HepG2 (cell line): ENCODE measurements at regions not wholly inside any gene's neighbourhood (a gene's known extent, or its start where the extent isn't known, plus 50 kb on each side); places are given as distances from the start of the nearest gene placed in this dataset.

ENCODE experiments used
- AKNA ChIP-seq: sonication (generic); formaldehyde crosslinking; IDR thresholded peaks from 2 replicates; pipeline ENCODE4 v1.4.0; 2020; ENCODE audit warnings: missing genetic modification reagents, borderline replicate concordance
- ARID5B ChIP-seq: IDR thresholded peaks from 2 replicates; pipeline ENCODE4 v1.4.0; 2020; ENCODE audit warnings: mild to moderate bottlenecking, missing genetic modification reagents
- CEBPB ChIP-seq: IDR thresholded peaks from 2 replicates; pipeline ENCODE4 v1.6.1; 2011; ENCODE audit warnings: low read depth, low read length, improper control_type of control experiment, borderline replicate concordance
- CHCHD3 ChIP-seq: sonication (generic); formaldehyde crosslinking; IDR thresholded peaks from 2 replicates; pipeline ENCODE4 v1.8.0; 2022; ENCODE audit warnings: mild to moderate bottlenecking, missing genetic modification reagents, moderate library complexity
- CSRNP1 ChIP-seq: sonication (generic); formaldehyde crosslinking; IDR thresholded peaks from 2 replicates; pipeline ENCODE4 v1.8.1; 2023; ENCODE audit warnings: mild to moderate bottlenecking, missing genetic modification reagents
- MED1 ChIP-seq: sonication (generic); formaldehyde crosslinking; IDR thresholded peaks from 2 replicates; pipeline ENCODE4 v1.4.0; 2020; ENCODE audit warnings: missing genetic modification reagents
- MNT ChIP-seq: fragments of 450-650 bp; IDR thresholded peaks from 2 replicates; pipeline ENCODE4 v1.6.1; 2016
- SIN3B ChIP-seq: fragments of 150-350 bp; IDR thresholded peaks from 2 replicates; pipeline ENCODE4 v1.6.1; 2014; ENCODE audit warnings: low read length
- SNAI1 ChIP-seq: sonication (generic); formaldehyde crosslinking; IDR thresholded peaks from 2 replicates; pipeline ENCODE4 v1.5.0; 2020; ENCODE audit warnings: mild to moderate bottlenecking, missing genetic modification reagents, borderline replicate concordance
- SNAPC2 ChIP-seq: sonication (generic); formaldehyde crosslinking; IDR thresholded peaks from 2 replicates; pipeline ENCODE4 v1.8.1; 2022; ENCODE audit warnings: mild to moderate bottlenecking, missing genetic modification reagents
- TOE1 ChIP-seq: sonication (generic); formaldehyde crosslinking; IDR thresholded peaks from 2 replicates; pipeline ENCODE4 v1.4.0; 2020; ENCODE audit warnings: mild to moderate bottlenecking, missing genetic modification reagents
- ZBTB37 ChIP-seq: sonication (generic); formaldehyde crosslinking; IDR thresholded peaks from 2 replicates; pipeline ENCODE4 v1.4.0; 2020; ENCODE audit warnings: mild to moderate bottlenecking, missing genetic modification reagents
- ZNF263 ChIP-seq: sonication (generic); formaldehyde crosslinking; IDR thresholded peaks from 2 replicates; pipeline ENCODE4 v1.4.0; 2020; ENCODE audit warnings: missing genetic modification reagents
- TF ChIP-seq, protein P1 (sequence below): sonication (generic); formaldehyde crosslinking; IDR thresholded peaks from 2 replicates; pipeline ENCODE4 v1.8.1; 2023; ENCODE audit warnings: mild to moderate bottlenecking, missing genetic modification reagents

DNA sequence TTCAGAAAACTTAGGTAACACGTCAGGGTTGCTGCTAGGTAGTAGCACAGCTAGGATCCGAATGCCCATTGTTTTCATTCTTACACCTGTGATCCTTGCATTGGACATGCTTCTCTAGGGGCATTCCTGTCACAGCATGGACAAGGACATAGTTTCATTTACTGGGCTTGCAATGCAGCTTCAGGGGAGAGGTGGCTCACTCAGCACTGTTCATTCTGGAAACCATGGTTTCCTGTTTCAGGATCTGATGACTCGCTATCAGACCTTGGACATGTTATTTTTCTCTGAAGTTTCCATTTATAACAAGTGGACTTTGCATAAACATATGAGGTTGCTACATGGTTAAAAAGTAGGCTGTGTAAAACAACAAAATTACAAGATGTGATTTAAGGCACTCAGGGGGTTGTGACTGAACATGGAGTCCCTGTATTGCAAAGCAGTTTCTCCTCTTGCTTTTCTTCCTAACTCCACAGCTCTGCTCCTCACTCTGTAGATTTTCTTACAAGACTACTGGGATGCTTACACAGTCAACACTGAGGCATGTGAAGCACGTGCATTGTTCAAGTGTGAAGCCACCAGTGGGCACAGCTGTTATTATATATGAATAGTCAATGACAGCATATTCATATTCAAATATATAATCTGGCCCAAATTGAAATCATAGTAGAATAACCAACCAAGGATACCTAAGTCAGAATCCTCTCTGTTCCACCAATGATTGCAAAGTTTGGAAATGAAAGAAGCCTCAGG is 66.1 kb upstream of the STK32A start (continued):
- no peak for TF ChIP-seq CEBPB
- no peak for TF ChIP-seq SNAI1 (CRISPR knock-in tag)
- no peak for TF ChIP-seq TOE1 (CRISPR knock-in tag)
- no peak for TF ChIP-seq MED1 (CRISPR knock-in tag)
- no peak for TF ChIP-seq CHCHD3 (CRISPR knock-in tag)
- TF ChIP-seq ZNF263 (CRISPR knock-in tag) = no peak
- TF ChIP-seq, protein P1, sequence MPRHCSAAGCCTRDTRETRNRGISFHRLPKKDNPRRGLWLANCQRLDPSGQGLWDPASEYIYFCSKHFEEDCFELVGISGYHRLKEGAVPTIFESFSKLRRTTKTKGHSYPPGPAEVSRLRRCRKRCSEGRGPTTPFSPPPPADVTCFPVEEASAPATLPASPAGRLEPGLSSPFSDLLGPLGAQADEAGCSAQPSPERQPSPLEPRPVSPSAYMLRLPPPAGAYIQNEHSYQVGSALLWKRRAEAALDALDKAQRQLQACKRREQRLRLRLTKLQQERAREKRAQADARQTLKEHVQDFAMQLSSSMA (CRISPR knock-in tag) = no peak
- no peak for TF ChIP-seq ZBTB37 (CRISPR knock-in tag)
- TF ChIP-seq AKNA (CRISPR knock-in tag) = no peak
- TF ChIP-seq ARID5B (CRISPR knock-in tag) = peak; percentile 29; the same call in 1 of the 2 replicates
- no peak for TF ChIP-seq CSRNP1 (CRISPR knock-in tag)
- TF ChIP-seq SNAPC2 (CRISPR knock-in tag) = no peak
- no peak for TF ChIP-seq SIN3B
- no peak for TF ChIP-seq MNT
